K562 (cell line): ENCODE measurements at regions not wholly inside any gene's neighbourhood (a gene's known extent, or its start where the extent isn't known, plus 50 kb on each side); places are given as distances from the start of the nearest gene placed in this dataset.

Source experiments
- ATAC-seq: fragments of 200-7000 bp; cut with Tn5 transposase; 3 replicates; pipeline ENCODE4 v1.9.1; 2020; ENCODE audit warnings: moderate library complexity
- BruUV-seq: library from RNA; stranded (reverse); fragments of 400-500 nt; replicated peaks from 2 replicates; lab custom pipeline; 2021; lab: Mats Ljungman, UMichigan
- CTCF ChIA-PET: fragments of 300-600 bp; formaldehyde crosslinking; extraction: SDS; loops from one replicate; lab custom pipeline; 2021; ENCODE audit warnings: low intra/inter-chr PET ratio; lab: Yijun Ruan, JAX
- POLR2A ChIA-PET: fragments of 300-600, 350-650 bp; sonication (Branson Sonifier 250); formaldehyde crosslinking; extraction: SDS; loops from one replicate; lab custom pipeline; 2021; ENCODE audit warnings: antibody characterized with exemption, inconsistent platforms; lab: Yijun Ruan, JAX
- DNase-seq, 4 experiments: peaks; one replicate each; pipeline versions ENCODE4 v3.0.0 to v3.0.0-alpha.2; 2011 to 2018; ENCODE audit warnings: low spot score in 3 of 4, mixed read lengths in 3 of 4; ENCODE audit errors: extremely low read depth in 1 of 4
- FAIRE-seq: peaks from 2 replicates; lab custom pipeline; 2011; peaks lifted over from hg19 to GRCh38; lab: Jason Lieb, UNC
- H2AFZ ChIP-seq: 2 replicates; pipeline ENCODE4 v1.6.0; 2011; ENCODE audit warnings: low read depth, low read length, control low read depth, inconsistent platforms
- H3K27ac ChIP-seq: fragments of 200-600 bp; 3 replicates; pipeline ENCODE4 v1.8.0; 2011; ENCODE audit warnings: low read depth, mild to moderate bottlenecking, control low read depth, inconsistent platforms, low read length, moderate library complexity, mixed read lengths; ENCODE audit errors: extremely low read depth
- H3K27me3 ChIP-seq, 2 experiments: fragments of 300-600 bp in 1 of 2; 2 replicates in 1 of 2; 3 replicates in 1 of 2; pipeline versions ENCODE4 v1.6.0 to v1.8.0; 2011; ENCODE audit warnings: inconsistent platforms in 2 of 2, low read length in 2 of 2, mild to moderate bottlenecking in 1 of 2, mixed read lengths in 1 of 2, moderate library complexity in 1 of 2; ENCODE audit not compliant: control insufficient read depth in 2 of 2, insufficient read depth in 2 of 2
- H3K36me3 ChIP-seq: fragments of 300-600 bp; 3 replicates; pipeline ENCODE4 v1.8.0; 2011; ENCODE audit warnings: mild to moderate bottlenecking, low read length, inconsistent platforms; ENCODE audit not compliant: control insufficient read depth, insufficient read depth
- H3K4me1 ChIP-seq, 2 experiments: fragments of 200-600 bp in 1 of 2; replicated peaks in 1 of 2; 2 replicates in 1 of 2; 3 replicates in 1 of 2; pipeline versions ENCODE4 v1.5.1 to v1.8.0; 2011; ENCODE audit warnings: inconsistent platforms in 2 of 2, low read length in 2 of 2, mild to moderate bottlenecking in 1 of 2, mixed read lengths in 1 of 2, moderate library complexity in 1 of 2; ENCODE audit not compliant: control insufficient read depth in 2 of 2, insufficient read depth in 2 of 2
- H3K4me2 ChIP-seq: 2 replicates; pipeline ENCODE4 v1.6.1; 2011; ENCODE audit warnings: low read length, control low read depth, inconsistent platforms, mixed read lengths; ENCODE audit not compliant: insufficient read depth
- H3K4me3 ChIP-seq: fragments of 200-600 bp; sonication (generic), shearing (Covaris generic); 2 replicates; pipeline ENCODE4 v1.5.1; 2016; ENCODE audit warnings: control low read depth, inconsistent platforms
- H3K79me2 ChIP-seq: fragments of 200-600 bp; 3 replicates; pipeline ENCODE4 v1.8.0; 2011; ENCODE audit warnings: low read length, inconsistent platforms; ENCODE audit not compliant: control insufficient read depth, insufficient read depth
- H3K9ac ChIP-seq, 2 experiments: 2 replicates each; pipeline versions ENCODE4 v1.6.0 to v1.6.1; 2011; ENCODE audit warnings: low read depth in 2 of 2, low read length in 2 of 2, control low read depth in 1 of 2, inconsistent platforms in 1 of 2, mild to moderate bottlenecking in 1 of 2, mixed read lengths in 1 of 2; ENCODE audit not compliant: insufficient read depth in 1 of 2
- H3K9me1 ChIP-seq: one replicate; pipeline ENCODE4 v1.6.0; 2011; ENCODE audit warnings: inconsistent platforms, mild to moderate bottlenecking, low read length, moderate library complexity; ENCODE audit not compliant: control insufficient read depth, insufficient read depth
- H3K9me3 ChIP-seq: replicated peaks from 2 replicates; pipeline ENCODE4 v1.5.1; 2011; ENCODE audit warnings: low read depth, low read length, inconsistent platforms; ENCODE audit not compliant: control insufficient read depth, insufficient read depth
- H4K20me1 ChIP-seq: replicated peaks from 2 replicates; pipeline ENCODE4 v1.6.1; 2011; ENCODE audit warnings: low read length, inconsistent platforms, mixed read lengths; ENCODE audit not compliant: control insufficient read depth, insufficient read depth
- ATF1 ChIP-seq, 2 experiments: fragments of 450-650 bp in 1 of 2; IDR thresholded peaks; 2 replicates each; pipeline ENCODE4 v1.6.1; 2016; ENCODE audit warnings: missing compliant biosample characterization in 1 of 2, missing genetic modification characterization in 1 of 2
- ATF7 ChIP-seq: fragments of 450-650 bp; IDR thresholded peaks from 2 replicates; pipeline ENCODE4 v1.7.1; 2014; ENCODE audit warnings: mild to moderate bottlenecking, moderate library complexity
- CEBPG ChIP-seq, 3 experiments: fragments of 200-800 bp in 1 of 3; sonication (Bioruptor generic) in 1 of 3; sonication (generic) in 1 of 3; formaldehyde crosslinking in 1 of 3; IDR thresholded peaks in 2 of 3; conservative IDR thresholded peaks in 1 of 3; 2 replicates each; pipeline versions ENCODE4 v1.6.1 to v1.8.0; 2016 to 2022; ENCODE audit warnings: missing compliant biosample characterization in 2 of 3, missing genetic modification characterization in 2 of 3, mild to moderate bottlenecking in 1 of 3, missing genetic modification reagents in 1 of 3
- DIDO1 ChIP-seq: fragments of 450-650 bp; IDR thresholded peaks from 2 replicates; pipeline ENCODE4 v1.6.1; 2016; ENCODE audit warnings: low read depth, missing biosample characterization, missing genetic modification characterization
- FOXJ3 ChIP-seq: sonication (generic); formaldehyde crosslinking; IDR thresholded peaks from 2 replicates; pipeline ENCODE4 v1.4.0; 2020; ENCODE audit warnings: mild to moderate bottlenecking, missing genetic modification reagents
- ILK ChIP-seq: fragments of 450-650 bp; IDR thresholded peaks from 2 replicates; pipeline ENCODE4 v1.6.1; 2016; ENCODE audit warnings: missing genetic modification characterization, low read depth, mild to moderate bottlenecking, missing compliant biosample characterization, moderate library complexity, borderline replicate concordance
- MITF ChIP-seq: IDR thresholded peaks from 2 replicates; pipeline ENCODE4 v1.6.1; 2014; ENCODE audit warnings: antibody characterized with exemption
- MYC ChIP-seq, 2 experiments: fragments of 250-450 bp in 1 of 2; sonication (Bioruptor Pico) in 1 of 2; IDR thresholded peaks; 2 replicates each; pipeline versions ENCODE4 v1.5.1 to v1.6.1; 2012 to 2021; ENCODE audit warnings: low read depth in 2 of 2, borderline replicate concordance in 1 of 2, improper control_type of control experiment in 1 of 2, low read length in 1 of 2, mild to moderate bottlenecking in 1 of 2, moderate library complexity in 1 of 2
- PHF21A ChIP-seq: fragments of 450-650 bp; IDR thresholded peaks from 2 replicates; pipeline ENCODE4 v1.6.1; 2017; ENCODE audit warnings: low read depth, borderline replicate concordance
- POLR3A ChIP-seq: IDR thresholded peaks from 2 replicates; pipeline ENCODE4 v1.6.1; 2011; ENCODE audit warnings: borderline replicate concordance, mild to moderate bottlenecking, moderate library complexity; ENCODE audit not compliant: insufficient read length, insufficient read depth; ENCODE audit errors: extremely low read depth
- PPARD ChIP-seq: fragments of 250-450 bp; sonication (Bioruptor Pico); IDR thresholded peaks from 2 replicates; pipeline ENCODE4 v1.8.0; 2022; ENCODE audit warnings: inconsistent platforms, mild to moderate bottlenecking, moderate library complexity
- PTTG1 ChIP-seq: fragments of 450-650 bp; IDR thresholded peaks from 2 replicates; pipeline ENCODE4 v1.6.1; 2016; ENCODE audit warnings: low read depth, mild to moderate bottlenecking, missing genetic modification characterization, missing compliant biosample characterization
- RBM39 ChIP-seq: fragments of 200-400 bp; formaldehyde crosslinking; optimal IDR thresholded peaks from 2 replicates; pipeline ENCODE3; 2018; ENCODE audit warnings: low read depth, low read length
- ZBTB12 ChIP-seq: fragments of 250-450 bp; sonication (Bioruptor Pico); IDR thresholded peaks from 2 replicates; pipeline ENCODE4 v1.4.0; 2020
- ZNF175 ChIP-seq: fragments of 200-800 bp; sonication (Bioruptor generic); IDR thresholded peaks from 2 replicates; pipeline ENCODE4 v1.6.1; 2016; ENCODE audit warnings: low read depth, mild to moderate bottlenecking, missing genetic modification characterization, missing compliant biosample characterization
- ZNF561 ChIP-seq: fragments of 450-650 bp; formaldehyde crosslinking; conservative IDR thresholded peaks from 2 replicates; pipeline ENCODE4 v1.4.0; 2020; ENCODE audit warnings: mild to moderate bottlenecking, moderate library complexity
- ZNF699 ChIP-seq: fragments of 250-450 bp; sonication (Bioruptor Pico); IDR thresholded peaks from 2 replicates; pipeline ENCODE4 v1.8.0; 2021; ENCODE audit warnings: mild to moderate bottlenecking, moderate library complexity; ENCODE audit not compliant: insufficient replicate concordance
- WGBS: fragments of 100-300 bp; shearing (Covaris generic); methylation state at CpG from one replicate; pipeline ENCODE4 v1.1.6; 2016; ENCODE audit warnings: low coverage, mixed read lengths; ENCODE audit not compliant: insufficient coverage; ENCODE audit errors: missing lambda C conversion rate; 5-methylcytosine and 5-hydroxymethylcytosine counted together
- in situ Hi-C: fragments of 300-500 bp; cut with MboI; formaldehyde crosslinking; loops from 4 replicates; pipeline ENCODE4 v1.15.0; 2018; ENCODE audit warnings: inconsistent platforms, mixed read lengths
- intact Hi-C: fragments of 100-400 bp; cut with micrococcal nuclease; formaldehyde crosslinking; loops from 2 replicates; pipeline ENCODE4 v1.14.2; 2022

- TF ChIP-seq CEBPG (CRISPR knock-in tag; IDR thresholded peaks at IDR 0.05) (peak; percentile 74), CEBPG (tag; conservative IDR thresholded peaks at IDR 0.05 in 1 of 2, IDR thresholded peaks at IDR 0.05 in 1 of 2) (peak; percentile 86 to 94), POLR3A (no peak), DIDO1 (no peak), MYC (IDR thresholded peaks at IDR 0.05; ENCODE audit: low read depth, low read length) (no peak), MYC (CRISPR knock-in tag; IDR thresholded peaks at IDR 0.05; ENCODE audit: borderline replicate concordance, low read depth) (no peak), ATF1 (CRISPR knock-in tag; IDR thresholded peaks at IDR 0.05) (no peak), ATF1 (tag; IDR thresholded peaks at IDR 0.05) (peak; percentile 67), ATF7 (peak; percentile 27; the same call in 1 of the 2 replicates), ZNF561 (CRISPR knock-in tag) (no peak)
- TF ChIP-seq, all 486 proteins: peak for 11
Measured at GRCh38 chr6:147131532-147132128, 72.6 kb upstream of the STXBP5 start (continued).

GRCh38 chr6:147132889-147133288 lies 71.3 kb upstream of the STXBP5 start:
- BruUV-seq, result no TSS peak
- no peaks in the 10 kb centered on the region for H4K20me1 ChIP-seq
- no peak overlapping the region for H3K9ac ChIP-seq
- FAIRE-seq (no peak), ATAC-seq (peak; percentile 20; the same call in 2 of the 3 replicates), DNase-seq (no peak)
- H3K9me1 ChIP-seq, result no peaks in the 10 kb centered on the region
- peaks cover 3 to 13% of the 10 kb centered on the region in 2 experiments; a peak in 3 of 5 replicates for H3K4me1 ChIP-seq
- POLR2A ChIA-PET, result no interaction called here
- intact Hi-C loops, result no loop called here
- no peaks in the 10 kb centered on the region for H3K36me3 ChIP-seq
- H2AFZ ChIP-seq, result peak overlapping the region; percentile 63
- in situ Hi-C loops, result no loop called here
- H3K27me3 ChIP-seq, result no peaks in the 10 kb centered on the region
- peak overlapping the region; percentile 6; the same call in 1 of the 3 replicates for H3K27ac ChIP-seq
- CTCF ChIA-PET, result interaction anchor here (0.6 kb wide), 1 partner anchor 76 kb away, joined by 3 read pairs; no protein-coding TSS in a partner anchor
- WGBS, result 33% methylated on average over 3 of the region's 3 CpGs
- H3K9me3 ChIP-seq, result no peaks in the 10 kb centered on the region
- no peak overlapping the region for H3K4me2 ChIP-seq
- no peak overlapping the region for H3K4me3 ChIP-seq
- H3K79me2 ChIP-seq, result no peaks in the 10 kb centered on the region
- TF ChIP-seq ZNF699 (CRISPR knock-in tag) (no peak), RBM39 (no peak), MITF (no peak), ZBTB12 (CRISPR knock-in tag) (no peak), FOXJ3 (CRISPR knock-in tag) (no peak), PHF21A (no peak), PTTG1 (tag) (0 out of 2 replicates have a peak, but pooled peaks have one; percentile 37), PPARD (CRISPR knock-in tag) (no peak), ZNF175 (CRISPR knock-in tag) (0 out of 2 replicates have a peak, but pooled peaks have one; percentile 28), ILK (no peak), ATF1 (CRISPR knock-in tag; IDR thresholded peaks at IDR 0.05) (no peak), ATF1 (tag; IDR thresholded peaks at IDR 0.05) (0 out of 2 replicates have a peak, but pooled peaks have one; percentile 9)
